B cell (primary cell): ENCODE measurements at regions not wholly inside any gene's neighbourhood (a gene's known extent, or its start where the extent isn't known, plus 50 kb on each side); places are given as distances from the start of the nearest gene placed in this dataset.

Experiments used
- EZH2 ChIP-seq: IDR thresholded peaks from 2 replicates; pipeline ENCODE4 v1.6.1; 2012; ENCODE audit warnings: borderline replicate concordance, low read depth, mild to moderate bottlenecking, moderate library complexity, low read length; ENCODE audit not compliant: insufficient read depth, poor library complexity, severe bottlenecking
- TF ChIP-seq, protein P1 (sequence below): fragments of 200-600 bp; IDR thresholded peaks from one replicate; pipeline ENCODE4 v1.8.0; 2022; ENCODE audit warnings: antibody characterized with exemption, mild to moderate bottlenecking

- TF ChIP-seq, protein P1, sequence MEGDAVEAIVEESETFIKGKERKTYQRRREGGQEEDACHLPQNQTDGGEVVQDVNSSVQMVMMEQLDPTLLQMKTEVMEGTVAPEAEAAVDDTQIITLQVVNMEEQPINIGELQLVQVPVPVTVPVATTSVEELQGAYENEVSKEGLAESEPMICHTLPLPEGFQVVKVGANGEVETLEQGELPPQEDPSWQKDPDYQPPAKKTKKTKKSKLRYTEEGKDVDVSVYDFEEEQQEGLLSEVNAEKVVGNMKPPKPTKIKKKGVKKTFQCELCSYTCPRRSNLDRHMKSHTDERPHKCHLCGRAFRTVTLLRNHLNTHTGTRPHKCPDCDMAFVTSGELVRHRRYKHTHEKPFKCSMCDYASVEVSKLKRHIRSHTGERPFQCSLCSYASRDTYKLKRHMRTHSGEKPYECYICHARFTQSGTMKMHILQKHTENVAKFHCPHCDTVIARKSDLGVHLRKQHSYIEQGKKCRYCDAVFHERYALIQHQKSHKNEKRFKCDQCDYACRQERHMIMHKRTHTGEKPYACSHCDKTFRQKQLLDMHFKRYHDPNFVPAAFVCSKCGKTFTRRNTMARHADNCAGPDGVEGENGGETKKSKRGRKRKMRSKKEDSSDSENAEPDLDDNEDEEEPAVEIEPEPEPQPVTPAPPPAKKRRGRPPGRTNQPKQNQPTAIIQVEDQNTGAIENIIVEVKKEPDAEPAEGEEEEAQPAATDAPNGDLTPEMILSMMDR: no peak
- TF ChIP-seq EZH2: no peak
These were observed 186.1 kb upstream of the MAST4 start for GRCh38 chr5:66410122-66410521.
